SU-DHL-6 (cell line): ENCODE measurements at regions not wholly inside any gene's neighbourhood (a gene's known extent, or its start where the extent isn't known, plus 50 kb on each side); places are given as distances from the start of the nearest gene placed in this dataset.

Source experiments
- H2AFZ ChIP-seq: fragments of 200-600 bp; sonication (generic); 2 replicates; pipeline ENCODE4 v1.6.1; 2014; ENCODE audit warnings: low read depth, mild to moderate bottlenecking, moderate library complexity, mixed read lengths, antibody characterized with exemption, low read length; ENCODE audit not compliant: severe bottlenecking
- H3F3A ChIP-seq: fragments of 200-600 bp; shearing (Covaris generic); 2 replicates; pipeline ENCODE4 v1.6.0; 2016; ENCODE audit warnings: antibody characterized with exemption, mild to moderate bottlenecking; ENCODE audit not compliant: insufficient read depth
- H3K27ac ChIP-seq: fragments of 200-600 bp; sonication (generic); 2 replicates; pipeline ENCODE4 v1.5.1; 2016; ENCODE audit warnings: low read depth, mild to moderate bottlenecking, low read length, moderate library complexity, mixed read lengths
- H3K27me3 ChIP-seq: fragments of 200-600 bp; sonication (generic), shearing (Covaris generic); 2 replicates; pipeline ENCODE4 v1.6.0; 2014; ENCODE audit warnings: mild to moderate bottlenecking, low read length
- H3K36me3 ChIP-seq: fragments of 200-600 bp; sonication (generic); 2 replicates; pipeline ENCODE4 v1.6.1; 2014; ENCODE audit warnings: mild to moderate bottlenecking, low read length, mixed read lengths
- H3K4me2 ChIP-seq: fragments of 300-600, 200-600 bp; shearing (Covaris generic), sonication (generic); 2 replicates; pipeline ENCODE4 v1.6.0; 2014; ENCODE audit warnings: low read length, low read depth, mild to moderate bottlenecking; ENCODE audit not compliant: poor library complexity, severe bottlenecking
- H3K4me3 ChIP-seq: fragments of 200-600 bp; sonication (generic); 2 replicates; pipeline ENCODE4 v1.5.1; 2014; ENCODE audit warnings: antibody characterized with exemption, low read length, mild to moderate bottlenecking, mixed read lengths; ENCODE audit not compliant: insufficient read depth, poor library complexity, severe bottlenecking
- H3K79me2 ChIP-seq: fragments of 200-600 bp; sonication (generic); 2 replicates; pipeline ENCODE4 v1.6.1; 2014; ENCODE audit warnings: mild to moderate bottlenecking, low read length, moderate library complexity; ENCODE audit not compliant: insufficient read depth
- H3K9ac ChIP-seq: fragments of 200-600 bp; sonication (generic); 2 replicates; pipeline ENCODE4 v1.7.0; 2014; ENCODE audit warnings: mild to moderate bottlenecking, low read length
- H3K9me2 ChIP-seq: fragments of 200-600 bp; sonication (generic); replicated peaks from 2 replicates; pipeline ENCODE4 v1.6.1; 2014; ENCODE audit warnings: low read length; ENCODE audit not compliant: insufficient read depth
- H3K9me3 ChIP-seq: fragments of 200-600 bp; sonication (generic); 2 replicates; pipeline ENCODE4 v1.6.1; 2014; ENCODE audit warnings: low read length, mixed read lengths; ENCODE audit not compliant: insufficient read depth
- H4K20me1 ChIP-seq: fragments of 200-600 bp; sonication (generic); 2 replicates; pipeline ENCODE4 v1.6.1; 2014; ENCODE audit warnings: low read depth, mild to moderate bottlenecking, antibody characterized with exemption, low read length, moderate library complexity, mixed read lengths
- EZH2phosphoT487 ChIP-seq: fragments of 200-600 bp; sonication (generic), shearing (Covaris generic); conservative IDR thresholded peaks from 2 replicates; pipeline ENCODE4 v1.6.1; 2018; ENCODE audit warnings: mild to moderate bottlenecking, antibody characterized with exemption, low read length, moderate library complexity, mixed read lengths
- TF ChIP-seq, protein P1 (sequence below): fragments of 200-600 bp; sonication (generic); IDR thresholded peaks from one replicate; pipeline ENCODE4 v1.5.1; 2017; ENCODE audit warnings: antibody characterized with exemption, mild to moderate bottlenecking, low read length, moderate library complexity; ENCODE audit not compliant: insufficient read depth, poor library complexity, severe bottlenecking

DNA sequence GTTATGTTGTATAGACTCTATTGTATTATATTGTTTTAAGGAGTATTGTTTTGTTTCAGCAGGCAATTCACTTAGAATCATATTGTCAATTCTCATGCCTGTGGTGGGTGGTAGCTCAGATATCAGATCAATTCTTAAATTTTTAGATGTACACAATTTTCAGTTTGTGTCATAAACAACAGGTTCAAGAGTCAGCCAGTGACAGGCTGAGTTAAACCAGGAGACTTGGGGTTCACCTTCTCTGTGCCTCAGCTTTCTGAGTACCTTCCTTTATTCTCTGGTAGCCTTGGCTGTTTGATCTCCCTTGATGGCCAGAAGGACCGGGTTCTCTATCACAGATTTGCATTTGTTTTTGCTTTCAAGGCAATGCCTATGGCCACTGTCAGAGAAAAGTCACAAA, 199.9 kb upstream of the KCNMB2 start:
- Histone ChIP-seq H3K27me3 (no peaks in the 10 kb centered on the region), H3K9ac (no peak overlapping the region), H3K79me2 (no peaks in the 10 kb centered on the region), H3K9me3 (no peaks in the 10 kb centered on the region), H3K4me3 (no peak overlapping the region), H3K4me2 (no peak overlapping the region), H4K20me1 (no peaks in the 10 kb centered on the region), H3F3A (no peaks in the 10 kb centered on the region), H3K27ac (no peak overlapping the region), H2AFZ (no peak overlapping the region), H3K9me2 (no peaks in the 10 kb centered on the region), H3K36me3 (no peaks in the 10 kb centered on the region)
- TF ChIP-seq EZH2phosphoT487 = no peak
- TF ChIP-seq, protein P1, sequence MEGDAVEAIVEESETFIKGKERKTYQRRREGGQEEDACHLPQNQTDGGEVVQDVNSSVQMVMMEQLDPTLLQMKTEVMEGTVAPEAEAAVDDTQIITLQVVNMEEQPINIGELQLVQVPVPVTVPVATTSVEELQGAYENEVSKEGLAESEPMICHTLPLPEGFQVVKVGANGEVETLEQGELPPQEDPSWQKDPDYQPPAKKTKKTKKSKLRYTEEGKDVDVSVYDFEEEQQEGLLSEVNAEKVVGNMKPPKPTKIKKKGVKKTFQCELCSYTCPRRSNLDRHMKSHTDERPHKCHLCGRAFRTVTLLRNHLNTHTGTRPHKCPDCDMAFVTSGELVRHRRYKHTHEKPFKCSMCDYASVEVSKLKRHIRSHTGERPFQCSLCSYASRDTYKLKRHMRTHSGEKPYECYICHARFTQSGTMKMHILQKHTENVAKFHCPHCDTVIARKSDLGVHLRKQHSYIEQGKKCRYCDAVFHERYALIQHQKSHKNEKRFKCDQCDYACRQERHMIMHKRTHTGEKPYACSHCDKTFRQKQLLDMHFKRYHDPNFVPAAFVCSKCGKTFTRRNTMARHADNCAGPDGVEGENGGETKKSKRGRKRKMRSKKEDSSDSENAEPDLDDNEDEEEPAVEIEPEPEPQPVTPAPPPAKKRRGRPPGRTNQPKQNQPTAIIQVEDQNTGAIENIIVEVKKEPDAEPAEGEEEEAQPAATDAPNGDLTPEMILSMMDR = no peak

DNA sequence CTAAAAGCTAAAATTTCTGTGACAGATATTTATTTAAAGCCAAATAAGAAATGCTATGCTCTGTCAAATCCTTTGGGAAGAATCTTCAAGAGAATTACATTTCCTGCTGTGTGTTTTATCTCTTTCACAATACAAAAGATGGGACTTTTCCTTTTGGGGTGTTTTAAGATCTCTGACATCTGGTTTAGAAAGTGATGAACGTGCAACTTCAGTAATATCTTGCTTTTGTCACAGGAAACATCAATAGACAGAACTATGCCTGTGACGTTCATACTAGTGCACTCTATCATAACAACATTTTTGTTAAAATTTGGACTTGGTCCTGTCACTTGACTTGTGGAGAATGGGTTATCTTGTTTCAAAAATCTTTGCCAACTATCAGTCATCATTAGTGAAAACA, 195.7 kb upstream of the KCNMB2 start:
- no peak overlapping the region for H3K9ac ChIP-seq
- TF ChIP-seq EZH2phosphoT487 = no peak
- TF ChIP-seq, protein P1 = no peak
- no peaks in the 10 kb centered on the region for H3F3A ChIP-seq
- H2AFZ ChIP-seq = no peak overlapping the region
- no peak overlapping the region for H3K4me3 ChIP-seq
- no peaks in the 10 kb centered on the region for H3K36me3 ChIP-seq
- H3K27ac ChIP-seq = no peak overlapping the region
- H3K79me2 ChIP-seq = no peaks in the 10 kb centered on the region
- H3K9me3 ChIP-seq = no peaks in the 10 kb centered on the region
- H3K9me2 ChIP-seq = no peaks in the 10 kb centered on the region
- H3K27me3 ChIP-seq = no peaks in the 10 kb centered on the region
- H4K20me1 ChIP-seq = no peaks in the 10 kb centered on the region
- H3K4me2 ChIP-seq = no peak overlapping the region

DNA sequence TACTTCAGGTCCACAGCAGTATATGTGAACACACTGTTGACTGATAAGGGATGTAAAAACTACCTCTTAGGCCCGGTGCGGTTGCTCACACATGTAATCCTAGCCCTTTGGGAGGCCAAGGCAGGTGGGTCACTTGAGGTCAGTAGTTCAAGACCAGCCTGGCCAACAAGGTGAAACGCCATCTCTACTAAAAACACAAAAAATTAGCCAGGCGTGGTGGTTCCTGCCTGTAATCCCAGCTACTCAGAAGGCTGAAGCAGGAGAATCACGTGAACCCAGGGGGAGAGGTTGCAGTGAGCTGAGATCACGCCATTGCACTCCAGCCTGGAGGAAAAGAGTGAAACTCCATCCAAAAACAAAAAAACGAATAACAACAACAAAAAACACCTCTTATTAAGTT, 194.6 kb upstream of the KCNMB2 start:
- no peaks in the 10 kb centered on the region; the same call in 1 of the 2 replicates for H3K27me3 ChIP-seq
- no peak overlapping the region for H3K4me2 ChIP-seq
- no peaks in the 10 kb centered on the region for H3K79me2 ChIP-seq
- H3K36me3 ChIP-seq = no peaks in the 10 kb centered on the region
- no peak for TF ChIP-seq EZH2phosphoT487
- TF ChIP-seq, protein P1 = no peak
- H3K27ac ChIP-seq = no peak overlapping the region
- no peaks in the 10 kb centered on the region for H3K9me2 ChIP-seq
- no peak overlapping the region for H3K9ac ChIP-seq
- no peaks in the 10 kb centered on the region for H3F3A ChIP-seq
- no peak overlapping the region for H2AFZ ChIP-seq
- H3K9me3 ChIP-seq = no peaks in the 10 kb centered on the region
- H4K20me1 ChIP-seq = no peaks in the 10 kb centered on the region
- H3K4me3 ChIP-seq = no peak overlapping the region
